AG09309 (cell line): ENCODE measurements at regions not wholly inside any gene's neighbourhood (a gene's known extent, or its start where the extent isn't known, plus 50 kb on each side); places are given as distances from the start of the nearest gene placed in this dataset.

Experiments
- DNase-seq: peaks from one replicate; pipeline ENCODE4 v3.0.0-alpha.2; 2010; ENCODE audit warnings: low read depth
- H3K4me3 ChIP-seq: 2 replicates; pipeline ENCODE4 v1.5.1; 2011; ENCODE audit warnings: mild to moderate bottlenecking, low read depth, low read length, moderate library complexity; ENCODE audit not compliant: control insufficient read depth
- TF ChIP-seq, protein P1 (sequence below): IDR thresholded peaks from 2 replicates; pipeline ENCODE4 v1.5.1; 2011; ENCODE audit warnings: mild to moderate bottlenecking, low read depth, low read length, inconsistent platforms; ENCODE audit not compliant: insufficient read depth, control insufficient read depth; ENCODE audit errors: missing control alignments

DNA sequence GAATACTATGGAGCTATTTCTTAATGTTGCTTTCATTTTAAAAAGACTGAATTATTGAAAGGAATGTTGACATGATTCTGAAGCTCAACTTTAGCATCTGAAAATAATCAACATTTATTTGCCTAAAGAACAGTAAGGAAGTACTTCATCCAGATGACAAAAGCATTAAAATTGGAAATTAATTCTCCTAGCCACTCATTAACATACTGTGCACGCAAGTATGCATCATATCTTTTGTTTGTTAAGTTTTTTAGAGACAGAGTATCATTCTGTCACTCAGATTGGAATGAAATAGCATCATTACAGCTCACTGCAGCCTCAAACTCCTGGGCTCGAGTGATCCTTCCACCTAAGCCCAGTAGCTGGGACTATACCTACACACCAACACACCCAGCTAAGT is 632.1 kb upstream of the ALCAM start:
- TF ChIP-seq, protein P1, sequence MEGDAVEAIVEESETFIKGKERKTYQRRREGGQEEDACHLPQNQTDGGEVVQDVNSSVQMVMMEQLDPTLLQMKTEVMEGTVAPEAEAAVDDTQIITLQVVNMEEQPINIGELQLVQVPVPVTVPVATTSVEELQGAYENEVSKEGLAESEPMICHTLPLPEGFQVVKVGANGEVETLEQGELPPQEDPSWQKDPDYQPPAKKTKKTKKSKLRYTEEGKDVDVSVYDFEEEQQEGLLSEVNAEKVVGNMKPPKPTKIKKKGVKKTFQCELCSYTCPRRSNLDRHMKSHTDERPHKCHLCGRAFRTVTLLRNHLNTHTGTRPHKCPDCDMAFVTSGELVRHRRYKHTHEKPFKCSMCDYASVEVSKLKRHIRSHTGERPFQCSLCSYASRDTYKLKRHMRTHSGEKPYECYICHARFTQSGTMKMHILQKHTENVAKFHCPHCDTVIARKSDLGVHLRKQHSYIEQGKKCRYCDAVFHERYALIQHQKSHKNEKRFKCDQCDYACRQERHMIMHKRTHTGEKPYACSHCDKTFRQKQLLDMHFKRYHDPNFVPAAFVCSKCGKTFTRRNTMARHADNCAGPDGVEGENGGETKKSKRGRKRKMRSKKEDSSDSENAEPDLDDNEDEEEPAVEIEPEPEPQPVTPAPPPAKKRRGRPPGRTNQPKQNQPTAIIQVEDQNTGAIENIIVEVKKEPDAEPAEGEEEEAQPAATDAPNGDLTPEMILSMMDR: no peak
- DNase-seq: no peak
- no peak overlapping the region for H3K4me3 ChIP-seq

DNA sequence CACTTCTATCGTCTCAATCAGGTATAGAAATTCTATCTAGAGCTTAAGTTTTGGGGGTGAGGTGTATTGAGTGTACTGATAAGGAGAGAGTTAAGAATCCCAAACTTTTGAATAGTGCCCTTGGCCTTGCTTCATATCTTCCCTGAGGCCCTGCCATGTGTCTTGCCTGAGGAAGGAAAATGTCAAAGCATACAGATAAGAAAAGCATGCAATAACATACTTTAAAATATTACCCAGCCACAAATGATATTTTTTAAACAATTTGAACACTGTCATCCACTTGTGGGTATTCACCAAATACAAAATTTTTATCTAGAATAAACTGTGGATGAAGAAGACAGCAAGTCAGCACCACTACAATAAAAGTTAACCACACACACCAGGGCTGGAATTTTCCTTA is 631.0 kb upstream of the ALCAM start:
- no peak overlapping the region for H3K4me3 ChIP-seq
- TF ChIP-seq, protein P1: no peak
- DNase-seq: no peak

DNA sequence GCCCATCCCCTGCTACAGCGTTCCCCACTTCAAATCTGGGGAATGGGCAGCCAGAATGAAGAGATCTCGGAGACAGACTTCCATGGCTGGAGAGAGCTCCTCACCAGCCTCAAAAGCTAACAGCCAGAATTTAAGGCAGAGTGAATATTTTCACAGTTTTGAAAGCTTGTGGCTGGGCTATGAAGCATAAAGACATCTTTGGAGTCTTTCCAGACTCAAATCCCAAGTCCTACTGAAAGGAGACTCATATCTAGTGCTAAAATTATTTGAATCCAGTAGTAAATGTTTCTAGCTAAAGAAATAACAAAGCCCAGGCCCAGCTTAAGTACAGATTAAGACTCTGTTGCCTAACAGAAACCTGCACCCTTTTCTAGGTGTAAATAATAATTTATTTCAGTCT is 628.4 kb upstream of the ALCAM start:
- DNase-seq: no peak
- H3K4me3 ChIP-seq: no peak overlapping the region
- TF ChIP-seq, protein P1: no peak

DNA sequence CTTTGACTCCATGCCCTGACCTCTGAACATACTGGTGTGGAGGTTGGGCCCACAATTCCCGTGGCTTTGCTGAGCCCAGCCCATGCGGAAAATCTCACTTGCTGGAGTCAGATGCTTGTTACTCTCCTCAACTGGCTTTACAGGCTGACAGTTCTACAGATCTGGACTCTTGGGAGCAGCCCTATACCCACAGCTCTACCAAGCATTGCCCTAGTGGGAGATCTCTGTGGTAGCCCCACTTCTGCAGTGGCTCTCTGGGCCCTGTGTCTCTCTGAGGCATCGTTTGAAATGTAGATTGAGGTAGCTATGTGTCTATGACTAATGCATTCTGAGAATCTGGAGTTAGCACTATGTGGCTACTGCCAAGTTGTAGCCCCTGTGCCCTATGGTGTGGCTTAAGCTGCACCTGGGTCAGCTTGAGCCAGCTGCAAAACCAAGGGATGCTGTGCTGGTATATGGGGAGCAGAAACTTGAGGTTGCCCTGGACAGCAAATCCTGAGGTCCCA is 625.8 kb upstream of the ALCAM start:
- H3K4me3 ChIP-seq: no peak overlapping the region
- TF ChIP-seq, protein P1: no peak
- no peak for DNase-seq

GRCh38 chr3:104742044-104742443 is 624.7 kb upstream of the ALCAM start:
- DNase-seq: no peak
- H3K4me3 ChIP-seq: no peak overlapping the region
- TF ChIP-seq, protein P1: no peak

DNA sequence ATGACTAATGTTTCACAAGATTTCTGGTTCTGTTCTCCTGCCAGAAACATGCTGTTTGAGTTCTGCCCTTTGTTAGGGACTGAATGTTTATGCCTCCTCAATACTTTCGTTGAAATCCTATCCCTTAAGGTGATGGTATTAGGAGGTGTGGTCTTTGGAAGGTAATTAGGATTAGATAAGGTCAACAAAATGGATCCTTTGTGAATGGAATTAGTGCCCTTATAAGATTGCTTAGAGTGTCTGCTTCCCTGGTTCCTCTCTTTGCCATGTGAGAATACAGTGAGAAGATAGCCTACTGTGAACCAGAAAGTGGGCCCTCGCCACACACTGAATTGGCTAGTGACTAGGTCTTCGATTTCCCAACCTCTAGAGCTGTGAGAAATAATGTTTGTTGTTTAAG is 621.4 kb upstream of the ALCAM start:
- no peak overlapping the region for H3K4me3 ChIP-seq
- TF ChIP-seq, protein P1: no peak
- DNase-seq: no peak

- DNase-seq: no peak
- TF ChIP-seq, protein P1: no peak
- H3K4me3 ChIP-seq: no peak overlapping the region
Measured at GRCh38 chr3:104746056-104746455, 620.7 kb upstream of the ALCAM start.
